Mucosa of stomach (tissue), 1 donor: ENCODE measurements at regions not wholly inside any gene's neighbourhood (a gene's known extent, or its start where the extent isn't known, plus 50 kb on each side); places are given as distances from the start of the nearest gene placed in this dataset.

ENCODE experiments used
- H3K27me3 ChIP-seq: one replicate; pipeline ENCODE4 v1.7.0; 2013; ENCODE audit warnings: mild to moderate bottlenecking, low read length; ENCODE audit not compliant: control insufficient read depth, insufficient read depth
- H3K36me3 ChIP-seq: one replicate; pipeline ENCODE4 v1.7.0; 2013; ENCODE audit warnings: low read length; ENCODE audit not compliant: control insufficient read depth, insufficient read depth
- H3K4me1 ChIP-seq: one replicate; pipeline ENCODE4 v1.7.0; 2013; ENCODE audit warnings: mild to moderate bottlenecking, low read length; ENCODE audit not compliant: control insufficient read depth, insufficient read depth
- H3K4me3 ChIP-seq: one replicate; pipeline ENCODE4 v1.7.0; 2013; ENCODE audit warnings: low read length
- H3K9ac ChIP-seq: one replicate; pipeline ENCODE4 v1.7.0; 2013; ENCODE audit warnings: mild to moderate bottlenecking, low read length, moderate library complexity
- H3K9me3 ChIP-seq: one replicate; pipeline ENCODE4 v1.7.0; 2013; ENCODE audit warnings: mild to moderate bottlenecking, low read length, moderate library complexity; ENCODE audit not compliant: control insufficient read depth
- donor health status: Pancreatic carcinoma.

GRCh38 chr2:188047735-188048134 lies 243.9 kb upstream of the GULP1 start:
- H3K9me3 ChIP-seq: no peaks in the 10 kb centered on the region
- H3K36me3 ChIP-seq: no peaks in the 10 kb centered on the region
- no peaks in the 10 kb centered on the region for H3K4me1 ChIP-seq
- no peak overlapping the region for H3K9ac ChIP-seq
- H3K4me3 ChIP-seq: no peak overlapping the region
- H3K27me3 ChIP-seq: no peaks in the 10 kb centered on the region

DNA sequence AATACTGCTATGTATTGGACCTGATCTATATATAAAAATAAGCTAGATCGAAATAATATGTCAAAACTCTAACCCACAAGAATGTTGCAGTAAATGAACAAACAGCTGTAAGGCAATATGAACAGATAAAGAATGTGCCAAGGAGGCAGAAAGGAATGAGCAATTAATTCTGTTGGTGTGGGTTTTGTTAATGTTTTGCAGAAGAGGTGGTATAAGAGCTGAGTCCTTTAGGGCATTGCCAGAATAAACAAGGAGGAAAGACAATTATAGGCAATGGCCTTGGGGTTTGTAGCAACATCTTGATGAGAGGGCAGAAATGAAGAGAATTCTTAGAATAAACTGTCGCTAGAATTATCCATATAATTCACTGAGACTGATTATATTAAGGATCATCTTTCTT lies 240.9 kb upstream of the GULP1 start:
- H3K36me3 ChIP-seq: no peaks in the 10 kb centered on the region
- no peaks in the 10 kb centered on the region for H3K9me3 ChIP-seq
- no peak overlapping the region for H3K4me3 ChIP-seq
- H3K27me3 ChIP-seq: no peaks in the 10 kb centered on the region
- no peak overlapping the region for H3K9ac ChIP-seq
- no peaks in the 10 kb centered on the region for H3K4me1 ChIP-seq

- Histone ChIP-seq H3K4me1 (no peaks in the 10 kb centered on the region), H3K4me3 (no peak overlapping the region), H3K27me3 (no peaks in the 10 kb centered on the region), H3K9ac (no peak overlapping the region), H3K36me3 (no peaks in the 10 kb centered on the region), H3K9me3 (no peaks in the 10 kb centered on the region)
Measured at GRCh38 chr2:188051706-188052105, 240.0 kb upstream of the GULP1 start.

GRCh38 chr2:188065386-188065785 lies 226.3 kb upstream of the GULP1 start:
- H3K9me3 ChIP-seq: no peaks in the 10 kb centered on the region
- H3K27me3 ChIP-seq: no peaks in the 10 kb centered on the region

DNA sequence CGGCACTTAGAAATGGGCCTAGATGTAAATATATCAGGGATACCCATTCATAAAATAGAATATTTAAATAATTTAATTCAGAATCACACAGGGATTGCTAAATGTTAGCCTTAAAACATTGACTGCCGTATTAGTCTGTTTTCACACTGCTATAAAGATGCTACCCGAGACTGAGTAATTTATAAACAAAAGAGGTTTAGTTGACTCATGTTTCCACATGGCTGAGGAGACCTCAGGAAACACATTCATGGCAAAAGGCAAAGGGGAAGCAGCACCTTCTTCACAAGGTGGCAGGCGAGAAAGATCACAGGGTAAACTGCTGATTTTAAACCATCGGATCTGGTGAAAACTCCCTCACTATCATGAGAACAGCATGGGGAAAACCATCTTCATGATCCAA lies 223.6 kb upstream of the GULP1 start:
- H3K36me3 ChIP-seq: no peaks in the 10 kb centered on the region
- H3K9ac ChIP-seq: no peak overlapping the region
- no peak overlapping the region for H3K4me3 ChIP-seq
- H3K4me1 ChIP-seq: no peaks in the 10 kb centered on the region
- no peaks in the 10 kb centered on the region for H3K27me3 ChIP-seq
- no peaks in the 10 kb centered on the region for H3K9me3 ChIP-seq

More at GRCh38 chr2:188065386-188065785, 226.3 kb upstream of the GULP1 start:
- no peak overlapping the region for H3K4me3 ChIP-seq
- H3K4me1 ChIP-seq: no peaks in the 10 kb centered on the region
- H3K36me3 ChIP-seq: no peaks in the 10 kb centered on the region
- no peak overlapping the region for H3K9ac ChIP-seq

GRCh38 chr2:188076149-188077056 lies 215.3 kb upstream of the GULP1 start:
- Histone ChIP-seq H3K4me3 (no peak overlapping the region), H3K9me3 (no peaks in the 10 kb centered on the region), H3K36me3 (no peaks in the 10 kb centered on the region), H3K27me3 (no peaks in the 10 kb centered on the region), H3K9ac (no peak overlapping the region), H3K4me1 (no peaks in the 10 kb centered on the region)

GRCh38 chr2:188077757-188078156 lies 213.9 kb upstream of the GULP1 start:
- H3K9ac ChIP-seq: no peak overlapping the region
- no peak overlapping the region for H3K4me3 ChIP-seq
- H3K9me3 ChIP-seq: no peaks in the 10 kb centered on the region
- H3K36me3 ChIP-seq: no peaks in the 10 kb centered on the region
- H3K4me1 ChIP-seq: no peaks in the 10 kb centered on the region
- H3K27me3 ChIP-seq: no peaks in the 10 kb centered on the region

GRCh38 chr2:188078534-188078933 lies 213.1 kb upstream of the GULP1 start:
- Histone ChIP-seq H3K4me1 (no peaks in the 10 kb centered on the region), H3K9ac (no peak overlapping the region), H3K4me3 (no peak overlapping the region), H3K9me3 (no peaks in the 10 kb centered on the region), H3K36me3 (no peaks in the 10 kb centered on the region), H3K27me3 (no peaks in the 10 kb centered on the region)

GRCh38 chr2:188079196-188079595 lies 212.5 kb upstream of the GULP1 start:
- Histone ChIP-seq H3K36me3 (no peaks in the 10 kb centered on the region), H3K9me3 (no peaks in the 10 kb centered on the region), H3K9ac (no peak overlapping the region), H3K4me3 (no peak overlapping the region), H3K4me1 (no peaks in the 10 kb centered on the region), H3K27me3 (no peaks in the 10 kb centered on the region)

DNA sequence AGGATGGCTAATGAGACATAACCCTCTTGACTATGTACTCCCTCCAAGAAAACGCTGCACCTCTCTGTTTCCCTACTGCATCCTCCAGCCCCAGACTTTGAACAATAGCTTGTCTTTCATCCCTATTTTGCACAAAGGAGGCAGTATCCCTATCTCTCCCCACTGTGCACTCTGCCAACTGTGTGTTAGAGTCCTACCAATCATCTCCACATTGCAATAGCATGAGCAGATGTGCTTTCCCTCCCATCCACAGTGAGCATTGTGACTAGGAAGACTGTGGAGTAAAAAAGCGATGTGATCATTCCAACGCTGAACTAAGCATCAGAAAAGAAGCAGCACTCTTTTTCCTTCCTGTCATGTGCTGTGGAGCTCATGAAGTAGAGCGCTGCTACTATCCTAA lies 206.3 kb upstream of the GULP1 start:
- Histone ChIP-seq H3K4me1 (no peaks in the 10 kb centered on the region), H3K4me3 (no peak overlapping the region), H3K27me3 (no peaks in the 10 kb centered on the region), H3K9ac (no peak overlapping the region), H3K36me3 (no peaks in the 10 kb centered on the region), H3K9me3 (no peaks in the 10 kb centered on the region)

GRCh38 chr2:188089901-188090300 lies 201.8 kb upstream of the GULP1 start:
- Histone ChIP-seq H3K9ac (no peak overlapping the region), H3K9me3 (no peaks in the 10 kb centered on the region)

GRCh38 chr2:188091220-188091619 lies 200.5 kb upstream of the GULP1 start:
- Histone ChIP-seq H3K9ac (no peak overlapping the region), H3K36me3 (no peaks in the 10 kb centered on the region), H3K4me3 (no peak overlapping the region), H3K4me1 (no peaks in the 10 kb centered on the region), H3K27me3 (no peaks in the 10 kb centered on the region), H3K9me3 (no peaks in the 10 kb centered on the region)

More at GRCh38 chr2:188089901-188090300, 201.8 kb upstream of the GULP1 start:
- no peak overlapping the region for H3K4me3 ChIP-seq
- no peaks in the 10 kb centered on the region for H3K36me3 ChIP-seq
- H3K4me1 ChIP-seq: no peaks in the 10 kb centered on the region
- no peaks in the 10 kb centered on the region for H3K27me3 ChIP-seq
